NOMO-1 treated with DMSO at 0.1 percent for 48 hours (cell line): ENCODE measurements at regions not wholly inside any gene's neighbourhood (a gene's known extent, or its start where the extent isn't known, plus 50 kb on each side); places are given as distances from the start of the nearest gene placed in this dataset.
"Not testable (repeated sequence)": the region's sequence is repeated elsewhere in the genome, so short reads cannot be mapped to it uniquely, and the experiment has no call there.

Experiments
- DNase-seq: peaks from one replicate; lab custom pipeline; 2025; ENCODE audit not compliant: unreplicated experiment; lab: John Stamatoyannopoulos, UW

DNA sequence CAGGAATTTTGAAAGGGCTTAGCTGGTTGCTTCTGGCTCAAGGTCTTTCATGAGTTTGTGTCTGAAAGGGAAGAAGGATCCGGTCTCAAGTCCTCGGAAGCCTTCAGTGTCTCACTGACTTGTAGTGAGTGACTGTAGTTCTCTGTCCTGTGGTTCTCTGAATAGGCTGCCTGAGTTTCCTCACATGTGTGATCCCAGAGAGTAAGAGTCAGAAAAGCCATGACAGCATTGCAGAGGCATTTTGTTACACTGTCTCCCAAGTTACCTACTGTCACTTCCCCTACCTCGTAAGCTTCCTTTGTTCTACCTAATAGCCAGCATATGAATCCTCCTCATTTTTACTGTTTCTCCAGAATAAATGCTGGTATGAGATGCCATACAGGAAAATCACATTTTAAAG, 709.1 kb upstream of the CHAC2 start:
- DNase-seq, result no peak

DNA sequence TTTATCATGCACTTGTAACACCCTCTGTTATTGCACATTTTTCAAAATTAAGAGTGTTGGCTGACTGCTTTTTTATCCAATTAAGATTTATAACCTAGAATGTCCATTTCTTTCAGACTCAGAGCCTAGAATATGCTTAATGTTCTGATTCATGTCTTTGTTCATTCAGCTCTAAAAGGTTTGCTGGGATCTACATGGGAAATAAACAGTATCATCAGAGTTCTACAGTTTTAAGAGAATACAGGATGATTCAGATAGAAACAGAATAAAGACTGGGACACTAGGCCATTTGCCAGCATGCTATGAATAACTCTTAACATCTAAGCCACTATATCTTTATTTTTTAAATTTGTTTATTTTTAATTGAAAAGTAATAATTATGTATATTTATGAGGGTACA, 713.7 kb upstream of the CHAC2 start:
- no peak for DNase-seq

DNA sequence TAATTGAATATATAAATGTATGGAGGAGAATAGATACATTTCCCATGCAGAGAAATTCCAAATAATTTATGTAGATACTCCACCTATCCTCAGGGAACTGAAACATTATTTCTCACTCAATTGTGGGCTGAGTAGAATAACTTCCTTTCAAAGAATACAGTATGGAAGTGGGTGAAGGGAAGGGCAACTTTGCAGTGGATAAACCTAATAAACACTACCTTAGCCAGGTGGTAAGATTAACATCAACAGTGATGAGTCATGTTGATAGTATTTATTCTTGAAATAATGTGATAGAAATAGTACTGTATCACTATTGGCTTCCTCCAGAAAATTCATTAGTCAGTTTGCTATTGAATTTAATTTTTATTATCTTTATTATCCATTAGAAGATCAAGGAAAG, 716.4 kb upstream of the CHAC2 start:
- DNase-seq, result no peak

DNA sequence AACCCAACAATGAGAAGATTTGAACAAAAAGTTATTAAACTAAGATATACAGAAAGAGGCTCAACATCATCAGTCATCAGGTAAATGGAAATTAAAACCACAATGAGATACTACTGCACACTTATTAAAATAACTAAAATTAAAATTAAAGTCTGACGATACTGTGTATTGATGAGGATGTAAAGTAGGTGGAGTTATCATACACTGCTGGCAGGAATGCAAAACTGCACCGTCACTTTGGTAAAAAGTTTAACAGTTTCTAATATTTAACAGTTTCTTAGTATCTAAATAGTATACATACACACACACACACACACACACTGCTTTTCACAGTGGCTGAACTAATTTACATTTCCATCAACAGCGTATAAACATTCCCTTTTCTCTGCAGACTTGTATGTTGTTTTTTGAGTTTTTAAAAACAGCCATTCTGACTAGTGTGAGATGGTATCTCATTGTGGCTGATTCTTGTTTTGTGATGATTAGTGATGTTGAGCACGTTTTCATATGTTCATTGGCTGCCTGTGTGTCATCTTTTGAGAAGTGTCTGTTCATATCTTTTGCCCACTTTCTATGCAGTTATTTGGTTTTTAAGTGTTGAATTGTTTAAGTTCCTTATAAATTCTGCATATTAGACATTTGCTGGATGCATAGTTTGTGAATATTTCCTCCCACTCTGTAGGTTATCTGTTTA, 726.9 kb upstream of the CHAC2 start:
- DNase-seq, result no peak

DNA sequence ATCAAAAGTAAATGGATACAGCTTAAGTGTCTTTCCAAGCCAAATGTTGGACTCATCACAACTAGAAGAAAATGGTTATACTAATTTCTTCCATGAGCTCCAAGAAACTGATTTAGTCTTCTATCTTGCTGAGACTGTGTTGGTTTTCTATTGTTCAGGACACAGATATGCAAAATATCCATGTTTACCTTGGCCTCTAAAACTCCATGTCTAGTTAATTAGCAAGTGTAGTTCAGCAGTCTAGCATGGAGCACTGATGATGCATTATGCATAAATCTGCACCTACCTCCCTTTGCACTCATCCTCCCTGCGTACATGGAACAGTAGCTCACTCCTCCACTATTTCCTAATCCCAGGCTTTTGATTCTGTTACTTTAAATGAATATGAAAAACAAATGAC, 731.4 kb upstream of the CHAC2 start:
- DNase-seq, result no peak

DNA sequence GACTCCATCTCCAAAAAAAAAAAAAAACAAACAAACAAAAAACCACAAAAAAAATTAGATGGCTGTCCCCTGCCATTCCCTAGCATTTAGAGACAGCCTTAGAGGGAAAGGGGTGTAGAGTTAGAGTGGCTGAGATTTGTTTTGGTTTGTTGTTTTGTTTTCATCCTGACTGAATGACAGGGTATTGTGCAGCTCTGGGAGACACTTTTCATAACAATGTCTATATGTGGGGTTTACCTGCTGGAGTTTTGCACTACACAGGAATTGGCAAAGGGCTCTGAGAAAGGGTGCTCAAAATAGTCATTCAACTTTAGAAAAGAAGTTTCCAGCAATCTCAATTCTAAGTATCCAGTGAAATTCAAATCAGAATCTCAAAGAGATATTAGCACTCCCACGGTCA, 732.5 kb upstream of the CHAC2 start:
- no peak for DNase-seq

DNA sequence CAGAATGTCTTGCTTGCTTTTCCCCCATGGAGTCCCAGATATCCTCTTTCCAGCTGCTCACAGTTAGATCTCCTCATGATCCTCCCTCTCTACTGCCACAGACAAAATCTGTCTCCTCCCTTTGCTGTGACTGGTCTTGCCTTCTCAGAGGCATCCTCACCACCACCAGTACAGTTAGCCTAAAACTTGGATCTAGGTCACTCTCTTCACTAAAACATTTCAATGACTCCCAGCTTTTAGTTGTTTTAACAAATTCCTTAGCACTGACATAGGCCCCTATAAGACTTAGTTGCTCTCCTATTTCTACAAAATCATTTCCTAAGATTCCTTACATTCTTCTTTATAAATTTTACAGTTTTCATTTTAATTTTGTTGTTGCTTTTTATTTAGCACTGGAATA, 734.2 kb upstream of the CHAC2 start:
- no peak for DNase-seq

DNA sequence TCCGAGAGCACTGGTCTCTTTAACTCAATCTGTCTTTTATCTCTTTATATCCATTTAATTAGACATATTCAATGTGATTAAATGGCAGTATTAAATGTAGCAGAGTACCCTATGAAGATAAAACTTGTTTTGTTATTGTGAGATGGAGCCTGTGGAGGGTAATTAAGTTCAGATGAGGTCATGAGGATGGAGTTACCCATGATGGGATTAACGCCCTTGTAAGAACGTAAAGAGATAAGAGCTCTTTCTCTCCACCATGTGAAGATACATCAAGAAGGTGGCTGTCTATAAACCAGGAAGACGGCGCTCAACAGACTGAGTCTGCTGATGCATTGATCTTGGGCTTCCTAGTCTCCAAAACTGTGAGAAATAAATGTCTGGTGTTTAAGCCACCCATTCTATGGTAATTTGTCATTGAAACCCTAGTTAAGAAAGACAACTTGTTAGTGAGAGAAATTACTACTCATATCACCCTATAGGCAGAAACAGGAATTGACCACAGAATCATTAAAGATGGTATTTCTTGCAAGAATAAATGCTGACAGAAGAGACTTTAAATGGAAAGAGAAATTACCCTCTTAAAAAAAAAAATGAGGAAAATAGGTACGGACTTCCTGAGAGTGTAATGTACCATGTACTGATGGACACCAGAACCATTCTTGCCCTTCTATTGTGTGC, 738.7 kb upstream of the CHAC2 start:
- no peak for DNase-seq

DNA sequence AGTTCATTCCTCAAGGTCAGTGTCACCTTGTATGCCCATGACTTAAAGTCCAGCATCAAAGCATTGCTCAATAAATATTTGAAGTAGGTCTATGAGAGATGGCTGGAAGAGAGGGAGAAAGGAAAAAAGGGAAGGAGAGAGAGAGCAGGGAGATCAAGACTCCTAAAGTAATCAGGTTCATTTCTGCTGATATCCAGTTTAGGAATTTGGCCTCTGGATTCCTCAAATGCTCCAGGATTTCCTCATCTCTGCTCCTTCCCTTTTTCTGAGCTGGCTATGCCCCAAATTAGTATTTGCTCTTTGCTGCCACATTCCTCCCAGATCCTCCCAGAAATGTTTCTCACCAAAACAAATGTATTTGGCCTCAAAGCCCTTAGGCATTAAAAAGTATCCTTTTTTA, 739.4 kb upstream of the CHAC2 start:
- DNase-seq, result no peak

DNA sequence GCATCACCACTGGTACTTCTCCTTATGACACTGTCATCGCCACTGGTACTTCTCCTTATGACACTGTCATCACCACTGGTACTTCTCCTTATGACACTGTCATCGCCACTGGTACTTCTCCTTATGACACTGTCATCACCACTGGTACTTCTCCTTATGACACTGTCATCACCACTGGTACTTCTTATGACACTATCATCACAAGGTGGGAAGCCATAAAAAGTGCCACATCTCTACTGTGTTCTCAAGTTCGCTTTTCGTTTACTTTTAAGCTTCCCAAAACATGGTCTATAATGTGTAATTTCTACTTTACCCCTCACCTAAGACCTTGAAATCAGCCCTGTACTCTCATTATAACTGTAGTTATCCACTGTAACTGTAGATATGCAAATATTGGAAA, 745.4 kb upstream of the CHAC2 start:
- DNase-seq, result not testable (repeated sequence)

DNA sequence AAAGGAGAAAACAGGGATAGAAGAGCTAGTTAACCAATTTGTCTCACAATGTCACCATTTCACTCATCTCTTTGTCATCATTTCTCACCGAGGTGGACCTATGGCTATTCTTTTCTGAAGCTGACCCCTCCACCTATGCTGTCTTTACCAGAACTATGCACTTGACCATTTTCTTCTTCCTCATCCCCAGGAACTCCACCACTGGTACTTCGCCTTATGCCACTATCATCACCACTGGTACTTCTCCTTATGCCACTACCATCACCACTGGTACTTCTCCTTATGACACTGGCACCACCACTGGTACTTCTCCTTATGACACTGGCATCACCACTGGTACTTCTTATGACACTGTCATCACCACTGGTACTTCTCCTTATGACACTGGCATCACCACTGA, 745.8 kb upstream of the CHAC2 start:
- DNase-seq, result no peak

DNA sequence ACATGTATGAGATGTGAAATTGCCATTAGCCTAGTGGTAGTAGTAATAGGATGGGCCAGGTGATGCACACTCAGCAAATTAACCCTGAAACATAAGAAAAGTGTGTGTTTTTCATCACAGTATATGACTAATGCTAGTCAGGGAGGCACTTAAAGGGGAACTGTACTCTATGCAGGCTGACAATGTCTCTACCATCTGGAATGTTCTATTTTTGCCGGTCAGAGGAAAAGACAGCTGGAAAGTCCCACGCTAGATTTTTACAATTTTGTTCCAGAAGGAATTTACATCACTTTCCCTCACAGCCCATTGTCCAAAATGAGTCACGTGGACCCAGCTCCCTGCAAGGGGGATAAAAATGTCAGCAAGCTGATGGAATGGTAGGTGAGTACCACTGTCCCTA, 746.3 kb upstream of the CHAC2 start:
- no peak for DNase-seq

DNA sequence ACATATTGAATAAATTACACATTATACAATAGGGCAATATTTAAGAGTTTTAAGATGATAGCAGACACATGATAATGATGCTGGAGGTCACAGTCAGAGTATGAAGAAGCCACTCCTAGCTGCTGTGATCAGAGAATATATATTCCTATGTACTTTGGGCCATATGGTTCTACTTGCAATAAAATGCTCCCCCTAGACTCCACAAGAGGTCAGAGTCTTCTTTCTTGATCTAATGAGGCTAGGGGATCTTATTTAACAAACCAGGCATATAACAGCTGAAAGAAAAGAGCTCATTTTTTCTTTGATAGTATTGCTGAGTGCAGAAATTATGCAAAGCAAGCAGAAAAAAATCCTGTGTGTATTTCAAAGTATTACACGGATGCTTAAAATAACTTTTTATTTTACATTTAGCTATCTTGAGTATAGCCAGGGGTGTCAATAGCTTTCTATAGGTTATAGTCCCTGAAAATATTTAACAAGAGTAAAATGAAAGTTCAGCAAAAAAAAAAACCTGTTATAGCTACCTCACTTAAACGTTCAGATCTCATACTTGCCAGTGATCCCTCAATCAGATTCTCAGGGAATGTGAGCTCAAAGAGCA, 748.7 kb upstream of the CHAC2 start:
- DNase-seq, result no peak

DNA sequence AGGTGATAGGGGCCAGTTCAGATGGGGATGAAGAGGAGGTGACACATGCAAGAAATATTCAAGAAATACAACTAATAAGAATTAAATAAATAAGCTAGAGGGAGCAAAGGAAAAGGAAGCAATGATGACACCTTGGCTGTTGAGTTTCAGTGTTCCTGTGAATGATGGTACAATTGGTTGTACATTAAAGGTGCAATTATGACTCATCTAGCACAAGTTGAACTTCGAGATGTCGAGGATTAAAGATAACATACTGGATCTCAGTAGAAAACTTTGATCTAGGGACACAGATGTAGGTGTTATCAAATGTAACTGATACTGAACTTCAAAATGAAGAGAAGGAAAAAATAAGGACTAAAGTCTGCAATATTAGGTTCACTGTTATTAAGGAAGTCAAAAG, 760.6 kb upstream of the CHAC2 start:
- no peak for DNase-seq

DNA sequence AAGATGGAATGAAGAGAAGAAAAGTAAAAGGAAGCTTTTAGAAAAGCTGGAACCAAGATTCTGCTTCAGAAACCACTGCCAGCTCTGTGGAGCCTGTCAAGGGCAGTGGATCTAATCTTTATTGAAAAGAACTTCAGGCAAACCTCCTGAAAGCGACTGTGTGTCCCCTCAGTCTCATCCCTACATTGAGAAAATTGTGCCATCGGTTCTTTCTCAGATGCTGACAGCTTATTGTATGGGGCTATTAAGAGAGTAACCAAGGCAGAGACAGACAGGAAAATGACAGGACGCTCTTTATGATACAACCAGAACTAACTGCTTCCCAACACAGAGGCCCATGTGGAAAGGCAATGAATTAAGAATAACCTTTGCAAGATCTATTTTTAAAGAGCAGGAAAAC, 763.2 kb upstream of the CHAC2 start:
- no peak for DNase-seq

DNA sequence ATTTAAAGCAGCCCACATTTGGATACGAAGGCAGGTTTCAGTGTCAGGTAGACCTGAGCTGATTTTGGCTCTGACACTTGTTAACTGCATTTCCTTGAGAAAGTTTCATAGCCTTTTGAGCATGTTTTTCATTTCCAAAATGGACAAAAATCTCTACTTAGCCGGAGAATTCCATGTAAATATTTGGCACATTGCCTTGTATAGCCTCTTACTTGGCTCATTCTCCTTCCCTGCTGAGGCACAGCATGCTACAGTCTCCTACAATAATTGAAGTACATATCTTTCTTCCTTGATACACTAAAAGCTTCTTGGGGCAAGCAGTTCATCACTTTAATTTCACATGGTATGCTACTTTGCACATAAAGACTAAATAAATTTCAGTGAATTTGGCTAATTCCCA, 772.2 kb upstream of the CHAC2 start:
- DNase-seq, result no peak

DNA sequence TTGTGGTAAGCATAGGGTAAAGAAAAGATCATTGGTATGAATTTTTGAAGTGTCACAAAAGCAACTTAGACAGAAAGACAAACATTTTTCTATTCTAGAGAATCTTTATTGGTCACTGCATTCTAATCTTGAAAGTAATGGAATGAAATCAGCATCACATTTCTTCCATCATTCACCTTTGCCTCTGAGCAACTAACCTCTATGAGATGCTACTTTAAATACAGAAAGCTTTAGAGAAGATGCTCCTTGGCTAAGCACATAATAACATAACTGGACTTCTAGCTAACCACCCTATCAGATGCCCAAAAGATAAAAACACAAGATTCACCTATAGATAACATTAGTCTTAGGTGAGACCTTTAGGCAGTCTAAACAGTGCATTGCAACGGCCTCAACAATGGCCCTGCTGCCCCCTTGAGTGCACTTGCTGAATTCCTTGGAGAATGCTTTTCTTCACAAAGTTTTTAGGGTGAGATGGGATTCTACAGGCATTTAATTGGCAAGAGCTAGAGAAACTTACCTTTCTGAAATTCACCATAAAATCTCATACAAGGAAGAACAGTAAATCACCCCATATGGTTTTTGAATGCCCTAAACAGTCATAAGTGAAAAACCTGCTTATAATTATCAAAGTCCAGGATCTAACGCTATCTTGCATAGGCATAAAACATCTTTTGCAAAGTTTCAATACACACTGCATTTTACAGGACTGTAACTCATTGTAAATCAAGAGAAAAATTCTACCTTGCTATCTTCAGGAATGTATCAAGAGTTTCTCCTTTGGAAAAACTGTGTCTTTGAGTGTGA, 791.3 kb upstream of the CHAC2 start:
- DNase-seq, result no peak

DNA sequence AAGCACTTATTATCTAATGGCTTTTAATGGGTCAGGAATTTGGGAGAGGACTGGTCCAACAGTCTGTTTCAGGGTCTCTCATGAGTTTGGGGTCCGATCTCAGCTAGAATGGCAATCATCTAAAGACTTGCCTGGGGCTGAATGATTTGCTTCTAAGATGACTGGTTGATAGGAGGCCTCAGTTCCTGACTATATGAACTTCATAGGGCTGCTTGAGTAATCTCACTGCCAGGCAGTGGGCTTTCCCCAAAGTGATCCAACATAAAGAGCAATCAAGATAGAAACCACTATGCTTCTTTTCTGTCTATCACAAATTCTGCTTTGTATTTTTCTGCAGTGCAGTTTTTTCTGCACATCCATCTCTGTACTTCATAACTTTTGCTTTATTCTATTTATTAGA, 793.5 kb upstream of the CHAC2 start:
- DNase-seq, result no peak

DNA sequence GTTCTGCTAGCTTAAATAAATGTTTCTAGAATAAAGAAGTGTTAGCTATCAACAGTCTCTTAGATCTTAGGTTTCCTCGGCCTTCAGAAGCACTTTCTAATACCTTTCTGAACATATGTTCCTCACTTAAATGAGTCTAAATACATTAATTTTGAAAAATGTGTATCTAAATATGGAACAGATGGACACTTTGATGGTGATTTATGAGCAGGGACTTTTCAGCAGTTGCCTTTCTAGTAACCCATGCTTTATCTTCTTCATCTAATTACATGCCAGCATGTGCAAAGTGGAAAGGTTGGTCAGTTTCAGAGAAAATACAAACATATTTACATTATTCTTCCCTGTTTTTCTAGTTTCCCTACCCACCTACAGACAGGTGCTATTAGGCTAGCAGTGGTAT, 797.0 kb upstream of the CHAC2 start:
- no peak for DNase-seq

DNA sequence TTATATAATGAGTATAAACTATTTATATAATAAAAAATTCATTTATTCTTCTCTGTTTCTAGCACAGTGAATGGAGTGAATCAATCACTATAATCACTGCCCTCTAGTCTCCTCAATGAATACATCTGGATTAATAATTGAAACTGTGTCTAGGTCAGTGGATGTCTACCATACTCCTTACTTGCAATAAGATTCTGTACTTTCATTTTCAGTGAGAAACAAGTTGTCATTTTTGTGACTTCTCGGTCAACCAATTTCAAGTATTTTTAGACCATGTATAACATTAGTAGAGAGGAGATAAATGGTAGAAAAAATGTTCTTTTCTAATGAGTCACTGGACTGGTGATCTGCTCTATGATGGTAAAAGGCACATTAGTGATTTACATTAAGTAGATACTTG, 799.6 kb upstream of the CHAC2 start:
- no peak for DNase-seq

DNA sequence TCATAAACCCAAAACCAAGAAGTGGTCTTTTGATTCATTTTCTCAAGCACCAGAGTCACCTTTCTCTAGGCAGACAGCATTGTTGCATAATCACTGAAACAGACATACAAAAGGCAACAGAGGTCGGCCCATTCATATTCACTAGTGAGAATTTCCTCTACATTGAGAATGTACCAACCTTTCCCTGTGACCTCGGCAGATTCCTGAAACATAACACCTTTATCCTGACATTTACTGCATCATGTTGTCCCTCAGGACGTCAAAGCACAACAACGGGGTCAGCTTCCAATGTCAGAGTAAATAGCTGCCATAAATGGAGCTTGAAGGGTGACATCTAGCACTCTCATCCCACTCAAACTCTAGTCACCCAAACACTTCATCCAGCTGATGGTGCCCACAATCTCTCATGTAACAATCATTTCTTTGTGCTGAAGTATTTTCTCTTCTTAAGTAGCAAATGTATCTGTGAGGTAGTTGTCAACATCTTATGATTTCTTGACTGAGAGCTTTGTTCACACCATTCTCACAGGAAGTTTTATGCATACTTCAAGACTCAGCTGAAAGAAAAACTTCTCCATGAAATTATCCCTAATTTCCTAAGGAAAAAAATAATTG, 802.6 kb upstream of the CHAC2 start:
- no peak for DNase-seq
